Hepatocyte (in vitro differentiated cells): ENCODE measurements at regions not wholly inside any gene's neighbourhood (a gene's known extent, or its start where the extent isn't known, plus 50 kb on each side); places are given as distances from the start of the nearest gene placed in this dataset.

Experiments used
- EZH2 ChIP-seq: fragments of 200-600 bp; sonication (generic); IDR thresholded peaks from 2 replicates; pipeline ENCODE4 v1.6.1; 2016; ENCODE audit warnings: antibody characterized with exemption, mild to moderate bottlenecking, borderline replicate concordance
- TF ChIP-seq, protein P1 (sequence below): fragments of 200-600 bp; sonication (generic); IDR thresholded peaks from 2 replicates; pipeline ENCODE4 v1.5.1; 2016; ENCODE audit warnings: antibody characterized with exemption, mild to moderate bottlenecking; ENCODE audit not compliant: poor library complexity

DNA sequence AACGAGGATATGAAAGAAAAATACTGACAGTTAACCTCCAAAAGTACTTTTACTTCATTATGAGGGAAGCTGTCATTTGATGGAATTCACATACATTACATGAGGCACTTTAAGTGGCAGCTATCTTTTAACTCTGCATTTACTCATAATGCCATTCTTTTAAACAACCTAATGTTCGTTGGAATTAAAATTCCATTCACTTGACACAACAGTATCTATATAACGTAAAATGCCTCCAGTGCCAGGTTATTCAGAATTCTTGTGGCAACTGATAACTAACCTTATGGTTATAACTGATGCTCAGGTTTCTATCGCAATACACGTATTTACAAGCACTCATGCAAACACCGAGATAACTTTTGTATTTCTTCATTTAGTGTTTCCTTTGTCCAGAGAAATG is 376.9 kb upstream of the GRAMD2B start:
- TF ChIP-seq, protein P1, sequence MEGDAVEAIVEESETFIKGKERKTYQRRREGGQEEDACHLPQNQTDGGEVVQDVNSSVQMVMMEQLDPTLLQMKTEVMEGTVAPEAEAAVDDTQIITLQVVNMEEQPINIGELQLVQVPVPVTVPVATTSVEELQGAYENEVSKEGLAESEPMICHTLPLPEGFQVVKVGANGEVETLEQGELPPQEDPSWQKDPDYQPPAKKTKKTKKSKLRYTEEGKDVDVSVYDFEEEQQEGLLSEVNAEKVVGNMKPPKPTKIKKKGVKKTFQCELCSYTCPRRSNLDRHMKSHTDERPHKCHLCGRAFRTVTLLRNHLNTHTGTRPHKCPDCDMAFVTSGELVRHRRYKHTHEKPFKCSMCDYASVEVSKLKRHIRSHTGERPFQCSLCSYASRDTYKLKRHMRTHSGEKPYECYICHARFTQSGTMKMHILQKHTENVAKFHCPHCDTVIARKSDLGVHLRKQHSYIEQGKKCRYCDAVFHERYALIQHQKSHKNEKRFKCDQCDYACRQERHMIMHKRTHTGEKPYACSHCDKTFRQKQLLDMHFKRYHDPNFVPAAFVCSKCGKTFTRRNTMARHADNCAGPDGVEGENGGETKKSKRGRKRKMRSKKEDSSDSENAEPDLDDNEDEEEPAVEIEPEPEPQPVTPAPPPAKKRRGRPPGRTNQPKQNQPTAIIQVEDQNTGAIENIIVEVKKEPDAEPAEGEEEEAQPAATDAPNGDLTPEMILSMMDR: no peak
- no peak for TF ChIP-seq EZH2
